Neural crest cell (in vitro differentiated cells): ENCODE measurements at regions not wholly inside any gene's neighbourhood (a gene's known extent, or its start where the extent isn't known, plus 50 kb on each side); places are given as distances from the start of the nearest gene placed in this dataset.

Source experiments
- DNase-seq: peaks from one replicate; pipeline ENCODE4 v3.0.0; 2021; ENCODE audit warnings: low read depth, mixed read lengths, low spot score
- H3K27ac Mint-ChIP-seq: one replicate; pipeline ENCODE4 v1.8.0; 2021; ENCODE audit warnings: mild to moderate bottlenecking, mixed read lengths; ENCODE audit not compliant: unreplicated experiment
- H3K27me3 Mint-ChIP-seq: 2 replicates; pipeline ENCODE4 v1.8.0; 2021; ENCODE audit warnings: low read depth, mild to moderate bottlenecking, mixed read lengths
- H3K36me3 Mint-ChIP-seq: 2 replicates; pipeline ENCODE4 v1.8.0; 2021; ENCODE audit warnings: low read depth, mild to moderate bottlenecking, mixed read lengths
- H3K4me1 Mint-ChIP-seq: 2 replicates; pipeline ENCODE4 v1.8.0; 2021; ENCODE audit warnings: mixed read lengths
- H3K4me3 Mint-ChIP-seq: one replicate; pipeline ENCODE4 v1.8.0; 2021; ENCODE audit warnings: mild to moderate bottlenecking, mixed read lengths
- H3K9me3 Mint-ChIP-seq: 2 replicates; pipeline ENCODE4 v1.8.0; 2021; ENCODE audit warnings: mixed read lengths
- CTCF ChIP-seq: fragments of 200-600 bp; sonication (generic); conservative IDR thresholded peaks from 2 replicates; pipeline ENCODE4 v1.5.0; 2021; ENCODE audit warnings: antibody characterized with exemption, mild to moderate bottlenecking

GRCh38 chr10:4511509-4511908, 314.5 kb upstream of the AKR1E2 start:
- Mint-ChIP-seq H3K4me1 (no peaks in the 10 kb centered on the region), H3K27ac (no peak overlapping the region), H3K4me3 (no peak overlapping the region), H3K27me3 (no peaks in the 10 kb centered on the region), H3K36me3 (no peaks in the 10 kb centered on the region), H3K9me3 (no peaks in the 10 kb centered on the region)
- TF ChIP-seq CTCF, result no peak
- no peak for DNase-seq

GRCh38 chr10:4509405-4509804, 316.6 kb upstream of the AKR1E2 start:
- no peak for TF ChIP-seq CTCF
- DNase-seq, result no peak
- no peaks in the 10 kb centered on the region for H3K27me3 Mint-ChIP-seq
- peaks cover 6% of the 10 kb centered on the region for H3K4me1 Mint-ChIP-seq
- no peaks in the 10 kb centered on the region for H3K9me3 Mint-ChIP-seq
- no peak overlapping the region for H3K4me3 Mint-ChIP-seq
- H3K27ac Mint-ChIP-seq, result peak overlapping the region; percentile 89
- H3K36me3 Mint-ChIP-seq, result no peaks in the 10 kb centered on the region

- DNase-seq, result no peak
- no peak for TF ChIP-seq CTCF
- H3K9me3 Mint-ChIP-seq, result no peaks in the 10 kb centered on the region
- no peaks in the 10 kb centered on the region for H3K36me3 Mint-ChIP-seq
- peaks cover 6% of the 10 kb centered on the region for H3K4me1 Mint-ChIP-seq
- no peak overlapping the region for H3K27ac Mint-ChIP-seq
- H3K27me3 Mint-ChIP-seq, result no peaks in the 10 kb centered on the region
- H3K4me3 Mint-ChIP-seq, result no peak overlapping the region
These were observed 319.9 kb upstream of the AKR1E2 start for GRCh38 chr10:4506095-4506494.

- Mint-ChIP-seq H3K27me3 (no peaks in the 10 kb centered on the region), H3K9me3 (no peaks in the 10 kb centered on the region), H3K4me1 (peaks cover 6% of the 10 kb centered on the region), H3K27ac (no peak overlapping the region), H3K36me3 (no peaks in the 10 kb centered on the region), H3K4me3 (no peak overlapping the region)
- no peak for TF ChIP-seq CTCF
- no peak for DNase-seq
These were observed 321.5 kb upstream of the AKR1E2 start for GRCh38 chr10:4504550-4504949.

GRCh38 chr10:4503076-4503475, 322.9 kb upstream of the AKR1E2 start:
- no peak for DNase-seq
- no peaks in the 10 kb centered on the region for H3K36me3 Mint-ChIP-seq
- TF ChIP-seq CTCF, result no peak
- no peak overlapping the region for H3K4me3 Mint-ChIP-seq
- H3K9me3 Mint-ChIP-seq, result no peaks in the 10 kb centered on the region
- H3K27ac Mint-ChIP-seq, result no peak overlapping the region
- H3K27me3 Mint-ChIP-seq, result no peaks in the 10 kb centered on the region
- H3K4me1 Mint-ChIP-seq, result peaks cover 6% of the 10 kb centered on the region

GRCh38 chr10:4501306-4501705, 324.7 kb upstream of the AKR1E2 start:
- no peaks in the 10 kb centered on the region for H3K27me3 Mint-ChIP-seq
- peaks cover 3% of the 10 kb centered on the region for H3K9me3 Mint-ChIP-seq
- no peak overlapping the region for H3K27ac Mint-ChIP-seq
- no peak for DNase-seq
- H3K4me1 Mint-ChIP-seq, result peaks cover 6% of the 10 kb centered on the region
- no peaks in the 10 kb centered on the region for H3K36me3 Mint-ChIP-seq
- TF ChIP-seq CTCF, result no peak
- H3K4me3 Mint-ChIP-seq, result no peak overlapping the region
